GM18511 (cell line): ENCODE measurements at regions not wholly inside any gene's neighbourhood (a gene's known extent, or its start where the extent isn't known, plus 50 kb on each side); places are given as distances from the start of the nearest gene placed in this dataset.
"Not testable (repeated sequence)": the region's sequence is repeated elsewhere in the genome, so short reads cannot be mapped to it uniquely, and the experiment has no call there.

ENCODE experiments used
- ATAC-seq: cut with Tn5 transposase; IDR thresholded peaks from one replicate; pipeline ENCODE4 v1.9.1; 2021; ENCODE audit warnings: mild to moderate bottlenecking, moderate library complexity; ENCODE audit not compliant: unreplicated experiment

DNA sequence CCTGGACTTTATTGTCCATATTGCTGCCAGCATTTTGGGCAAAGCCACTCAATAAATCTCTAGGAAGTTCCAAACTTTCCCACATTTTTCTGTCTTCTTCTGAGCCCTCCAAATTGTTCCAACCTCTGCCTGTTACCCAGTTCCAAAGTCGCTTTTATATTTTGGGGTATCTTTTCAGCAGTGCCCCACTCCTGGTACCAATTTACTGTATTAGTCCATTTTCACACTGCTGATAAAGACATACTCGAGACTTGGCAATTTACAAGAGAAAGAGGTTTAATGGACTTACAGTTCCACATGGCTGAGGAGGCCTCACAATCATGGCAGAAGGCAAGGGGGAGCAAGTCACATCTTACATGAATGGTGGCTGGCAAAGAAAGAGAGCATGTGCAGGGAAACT lies 53.4 kb downstream of the AHSP start:
- not testable (repeated sequence) for ATAC-seq

DNA sequence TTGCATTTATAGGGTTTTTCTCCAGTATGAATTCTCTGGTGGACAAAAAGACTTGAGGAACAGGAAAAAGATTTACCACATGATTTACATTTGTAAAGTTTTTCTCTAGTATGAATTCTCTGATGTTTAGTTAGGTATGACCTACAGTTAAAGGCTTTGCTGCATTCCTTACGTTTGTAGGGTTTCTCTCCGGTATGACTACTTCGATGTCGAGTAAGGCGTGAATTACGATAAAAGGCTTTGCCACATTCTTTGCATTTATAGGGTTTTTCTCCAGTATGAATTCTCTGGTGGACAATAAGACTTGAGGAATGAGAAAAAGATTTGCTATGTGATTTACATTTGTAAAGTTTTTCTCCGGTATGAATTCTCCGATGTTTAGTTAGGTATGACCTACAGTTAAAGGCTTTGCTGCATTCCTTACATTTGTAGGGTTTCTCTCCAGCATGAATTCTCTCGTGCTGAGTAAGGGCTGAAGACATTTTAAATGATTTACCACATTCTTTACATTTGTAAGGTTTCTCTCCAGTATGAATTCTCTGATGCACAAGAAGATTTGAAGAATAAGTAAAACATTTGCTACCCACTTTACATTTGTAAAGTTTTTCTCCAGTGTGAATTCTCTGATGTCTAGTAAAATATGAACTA lies 74.2 kb downstream of the AHSP start:
- ATAC-seq = not testable (repeated sequence)

DNA sequence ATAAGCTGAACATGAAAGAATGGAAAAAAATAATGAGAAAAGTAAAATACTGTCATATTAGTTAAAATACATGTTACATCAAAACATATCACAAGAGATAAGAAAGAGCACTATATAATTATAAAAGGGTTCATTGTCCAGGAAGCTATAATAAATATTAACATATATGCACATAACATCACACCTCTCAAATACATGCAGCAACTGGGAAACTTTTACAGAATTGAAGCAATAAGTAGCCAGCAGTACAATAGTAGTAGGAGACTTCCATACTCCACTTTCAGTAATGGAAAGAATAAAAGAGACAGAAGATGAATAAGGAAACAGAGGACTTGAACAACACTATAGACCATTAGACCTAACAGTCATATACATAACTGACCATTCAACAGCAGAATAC lies 90.4 kb downstream of the AHSP start:
- ATAC-seq = no peak

DNA sequence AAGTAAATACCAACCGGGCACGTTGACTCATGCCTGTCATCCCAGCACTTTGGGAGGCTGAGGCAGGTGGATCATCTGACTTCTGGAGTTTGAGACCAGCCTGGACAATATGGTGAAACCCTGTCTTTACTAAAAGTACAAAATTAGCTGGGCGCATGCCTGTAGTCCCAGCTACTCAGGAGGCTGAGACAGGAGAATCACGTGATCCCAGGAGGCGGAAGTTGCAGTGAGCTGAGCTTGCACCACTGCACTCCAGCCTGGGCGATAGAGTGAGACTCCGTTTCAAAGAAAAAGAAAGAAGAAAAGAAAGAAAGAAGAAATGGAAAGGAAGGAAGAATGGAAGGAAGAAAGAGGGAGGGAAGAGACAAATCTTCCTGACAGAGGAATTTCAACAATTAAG lies 108.7 kb downstream of the AHSP start:
- no peak for ATAC-seq

DNA sequence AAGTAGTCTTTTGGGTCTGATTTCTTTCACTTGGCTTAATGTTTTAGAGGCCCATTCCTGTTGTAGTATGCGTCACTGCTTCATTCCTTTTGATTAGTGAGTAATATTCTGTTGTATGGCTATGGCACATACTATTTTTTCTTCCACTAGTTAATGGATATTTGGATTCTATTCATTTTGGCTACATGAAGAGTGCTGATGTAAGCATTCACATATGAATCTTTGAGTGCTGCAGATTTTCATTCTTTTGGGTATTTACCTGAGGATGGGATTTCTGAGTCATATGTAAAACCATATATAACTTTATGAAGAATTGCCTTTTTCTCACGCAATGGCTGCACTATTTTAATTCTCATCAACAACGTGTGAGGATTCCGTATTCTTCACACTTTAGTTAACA lies 113.6 kb downstream of the AHSP start:
- ATAC-seq = no peak

DNA sequence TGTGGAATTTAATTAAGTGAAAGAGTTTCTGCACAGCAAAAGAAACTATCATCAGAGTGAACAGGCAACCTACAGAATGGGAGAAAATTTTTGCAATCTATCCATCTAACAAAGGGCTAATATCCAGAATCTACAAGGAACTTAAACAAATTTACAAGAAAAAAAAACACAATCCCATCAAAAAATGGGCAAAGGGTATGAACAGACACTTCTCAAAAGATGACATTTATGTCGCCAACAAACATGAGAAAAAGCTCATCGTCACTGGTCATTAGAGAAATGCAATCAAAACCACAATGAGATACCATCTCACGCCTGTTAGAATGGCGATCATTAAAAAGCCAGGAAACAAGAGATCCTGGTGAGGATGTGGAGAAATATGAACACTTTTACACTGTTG lies 128.0 kb downstream of the AHSP start:
- not testable (repeated sequence) for ATAC-seq

DNA sequence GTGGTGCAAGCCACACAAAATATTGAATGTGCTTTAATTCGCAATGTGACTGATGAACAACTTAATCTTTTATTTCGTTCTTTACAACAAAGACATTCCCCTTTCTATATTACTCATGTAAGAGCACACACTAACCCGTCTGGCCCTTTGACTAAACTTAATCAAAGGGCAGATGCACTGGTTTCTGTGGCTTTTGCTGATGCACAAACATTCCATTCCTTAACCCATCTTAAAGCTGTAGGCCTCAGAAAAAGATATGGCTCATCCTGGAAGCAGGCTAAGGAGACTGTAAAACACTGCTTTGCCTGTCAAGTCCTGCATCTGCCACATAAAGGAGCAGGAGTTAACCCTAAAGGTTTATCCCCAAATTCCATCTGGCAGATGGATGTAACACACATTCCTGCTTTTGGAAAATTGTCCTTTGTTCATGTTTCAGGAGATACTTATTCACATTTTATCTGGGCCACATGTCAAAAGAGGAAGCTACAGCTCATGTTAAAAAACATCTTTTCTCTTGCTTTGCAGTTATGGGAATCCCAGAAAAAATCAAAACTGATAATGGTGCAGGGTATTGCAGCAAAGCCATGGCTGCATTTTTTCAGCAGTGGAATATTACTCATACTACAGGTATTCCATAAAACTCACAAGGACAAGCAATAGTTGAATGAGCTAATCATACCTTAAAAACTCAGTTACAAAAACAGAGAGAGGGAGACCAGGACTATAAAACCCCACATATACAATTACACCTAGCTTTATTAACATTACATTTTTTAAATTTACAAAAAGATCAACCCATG lies 137.2 kb downstream of the AHSP start:
- ATAC-seq = no peak

DNA sequence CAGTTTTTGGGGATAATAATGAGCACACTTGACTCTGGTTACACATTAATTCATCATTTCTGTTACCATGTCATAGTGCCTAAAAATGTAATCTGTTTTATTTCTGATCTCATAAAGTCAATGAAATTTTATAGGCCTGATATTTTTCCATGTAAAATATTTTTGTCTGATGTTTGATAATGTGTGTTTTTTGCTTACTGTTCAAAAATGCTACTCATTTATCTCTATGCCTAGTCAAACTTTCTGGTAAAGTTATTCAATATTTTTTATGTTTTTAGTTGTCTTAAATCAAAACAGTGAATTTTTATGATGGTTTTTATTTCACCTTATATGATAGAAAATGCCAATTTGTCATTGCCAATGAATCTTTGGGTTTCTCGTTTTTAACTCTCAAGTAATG lies 147.0 kb downstream of the AHSP start:
- no peak for ATAC-seq

DNA sequence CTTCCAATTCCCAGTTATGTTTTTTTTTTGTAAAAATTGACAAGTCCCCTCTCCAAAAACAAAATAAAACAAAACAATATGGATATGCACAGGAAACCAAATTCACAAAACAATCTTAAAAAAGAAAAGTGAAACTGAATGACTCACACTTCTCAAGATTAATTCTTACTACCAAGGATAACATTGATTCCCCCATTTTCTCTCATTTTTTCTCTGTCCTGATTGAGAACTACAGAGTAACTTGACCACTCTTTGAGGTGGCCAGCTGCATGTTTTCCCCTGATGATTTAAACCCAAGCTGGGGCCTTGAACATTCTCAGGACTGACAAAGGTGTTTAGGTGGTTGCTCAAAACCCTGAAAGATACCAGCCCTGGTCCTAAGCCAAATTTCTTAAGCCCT lies 149.0 kb downstream of the AHSP start:
- ATAC-seq = no peak

DNA sequence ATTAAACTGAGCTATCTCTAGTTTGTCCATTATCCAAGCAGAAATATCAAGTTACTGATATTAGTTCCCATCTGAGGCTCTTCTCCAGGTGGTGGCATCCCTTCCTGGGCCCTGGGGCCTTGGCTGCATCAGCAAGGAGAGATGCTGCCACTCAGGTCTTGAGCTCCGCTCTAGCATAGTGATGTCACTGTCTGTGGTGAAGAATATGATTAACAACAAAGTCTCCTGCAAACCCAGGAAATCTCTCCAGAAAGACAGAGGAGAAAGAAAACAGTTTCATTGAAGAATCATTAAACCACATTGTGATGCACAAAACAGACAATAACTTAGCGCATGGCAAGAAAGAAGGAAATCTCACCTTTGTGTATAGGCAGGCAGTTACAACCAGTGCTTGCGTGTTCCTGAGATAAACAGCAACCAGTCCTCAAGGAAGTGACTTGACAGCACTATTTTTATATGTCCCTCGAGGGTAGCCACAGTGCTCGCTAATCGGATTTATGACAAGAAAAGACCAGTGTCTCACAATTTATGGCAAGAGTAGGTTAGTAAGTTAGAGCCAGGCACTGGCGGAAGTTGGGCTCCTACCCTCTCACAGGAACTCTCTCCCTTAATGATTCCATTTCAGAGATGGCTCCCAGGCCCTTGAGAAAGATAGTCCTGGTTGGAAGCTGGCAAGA lies 151.1 kb downstream of the AHSP start:
- no peak for ATAC-seq

DNA sequence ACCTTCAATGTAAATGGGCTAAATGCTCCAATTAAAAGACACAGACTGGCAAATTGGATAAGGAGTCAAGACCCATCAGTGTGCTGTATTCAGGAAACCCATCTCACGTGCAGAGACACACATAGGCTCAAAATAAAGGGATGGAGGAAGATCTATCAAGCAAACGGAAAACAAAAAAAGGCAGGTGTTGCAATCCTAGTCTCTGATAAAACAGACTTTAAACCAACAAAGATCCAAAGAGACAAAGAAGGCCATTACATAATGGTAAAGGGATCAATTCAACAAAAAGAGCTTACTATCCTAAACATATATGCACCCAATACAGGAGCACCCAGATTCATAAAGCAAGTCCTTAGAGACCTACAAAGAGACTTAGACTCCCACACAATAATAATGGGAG lies 161.6 kb downstream of the AHSP start:
- ATAC-seq = not testable (repeated sequence)

DNA sequence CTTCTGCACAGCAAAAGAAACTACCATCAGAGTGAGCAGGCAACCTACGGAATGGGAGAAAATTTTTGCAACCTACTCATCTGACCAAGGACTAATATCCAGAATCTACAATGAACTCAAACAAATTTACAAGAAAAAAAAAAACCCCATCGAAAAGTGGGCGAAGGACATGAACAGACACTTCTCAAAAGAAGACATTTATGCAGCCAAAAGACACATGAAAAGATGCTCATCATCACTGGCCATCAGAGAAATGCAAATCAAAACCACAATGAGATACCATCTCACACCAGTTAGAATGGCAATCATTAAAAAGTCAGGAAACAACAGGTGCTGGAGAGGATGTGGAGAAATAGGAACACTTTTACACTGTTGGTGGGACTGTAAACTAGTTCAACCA lies 164.6 kb downstream of the AHSP start:
- not testable (repeated sequence) for ATAC-seq

DNA sequence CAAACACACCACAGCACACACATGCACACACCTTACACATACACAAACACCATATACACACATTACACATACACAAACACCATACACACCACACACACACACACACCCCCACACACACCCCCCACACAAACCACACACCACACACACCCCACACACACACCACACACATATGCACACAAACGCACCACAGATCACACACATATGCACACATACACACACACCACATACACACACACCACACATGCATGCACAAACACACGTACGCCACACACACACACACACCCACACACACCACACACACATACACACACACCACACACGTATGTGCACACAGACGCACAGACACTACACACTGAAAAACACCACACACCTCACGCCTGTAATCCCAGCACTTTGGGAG lies 166.0 kb downstream of the AHSP start:
- ATAC-seq = no peak

DNA sequence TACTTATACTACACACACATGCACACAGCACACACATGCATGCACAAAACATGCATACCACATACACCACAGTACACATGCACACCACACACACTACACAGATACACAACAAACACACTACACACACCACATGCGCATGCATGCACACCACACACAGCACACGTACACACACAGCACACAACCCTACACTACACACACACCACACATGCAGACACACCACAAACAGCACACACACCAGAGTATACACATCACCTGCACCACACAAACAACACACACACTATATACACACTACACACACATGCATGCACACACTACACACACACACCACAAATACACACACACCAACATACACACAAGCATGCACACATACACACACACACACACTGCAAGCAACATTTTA lies 166.8 kb downstream of the AHSP start:
- ATAC-seq = no peak

DNA sequence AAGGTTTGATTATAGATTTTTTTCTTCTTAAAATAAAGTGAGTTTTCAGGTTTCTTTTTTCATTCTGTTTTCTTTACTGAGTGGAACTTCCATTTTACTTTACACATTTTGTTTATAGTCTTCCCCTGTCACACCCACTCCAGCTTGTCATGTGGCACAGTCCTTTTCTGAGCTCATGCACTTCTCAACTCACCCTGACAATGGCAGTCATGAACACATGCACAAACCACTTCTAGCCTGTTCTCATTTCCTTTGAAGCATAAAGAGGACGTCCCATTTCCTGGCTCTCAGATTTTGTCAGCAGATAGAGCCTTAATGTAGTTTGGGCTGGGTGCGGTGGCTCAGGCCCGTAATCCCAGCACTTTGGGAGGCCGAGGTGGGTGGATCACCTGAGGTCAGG lies 168.0 kb downstream of the AHSP start:
- no peak for ATAC-seq

DNA sequence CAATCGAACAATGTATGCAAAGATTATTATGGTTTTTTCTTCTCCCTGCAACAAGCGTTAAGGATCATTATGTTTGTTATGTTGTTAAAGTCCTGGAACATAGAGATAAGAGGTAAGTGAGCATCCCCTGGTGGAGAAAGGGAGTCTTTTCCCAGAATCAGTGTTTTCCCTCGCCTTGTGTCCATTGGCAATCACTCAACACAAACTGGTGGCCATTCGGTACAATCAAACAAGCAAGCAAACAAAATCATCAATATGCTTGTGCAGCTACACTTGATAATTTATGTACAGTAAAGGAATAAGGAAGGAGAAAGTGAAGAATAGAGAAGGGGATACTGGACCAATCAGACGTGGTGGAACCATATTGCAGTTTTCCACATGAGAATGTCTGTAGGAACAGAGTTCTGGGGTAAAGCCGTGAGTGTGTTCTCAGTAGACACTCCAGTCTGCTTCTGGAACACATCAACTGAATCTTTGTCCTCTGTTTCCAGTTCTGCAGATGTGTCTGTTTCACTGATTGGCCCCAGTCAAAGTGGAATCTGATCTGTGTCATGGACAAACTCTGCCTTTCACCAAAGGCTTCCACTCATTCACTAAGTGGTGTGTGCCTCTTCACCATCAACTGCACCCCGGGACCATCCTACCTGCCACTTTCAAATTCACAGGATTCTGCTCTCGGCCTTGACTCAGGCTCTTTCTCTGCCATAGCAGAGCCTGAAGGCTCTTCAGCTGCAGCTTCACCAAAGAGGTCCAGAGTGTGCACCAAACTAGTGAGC lies 169.5 kb downstream of the AHSP start:
- ATAC-seq = no peak

DNA sequence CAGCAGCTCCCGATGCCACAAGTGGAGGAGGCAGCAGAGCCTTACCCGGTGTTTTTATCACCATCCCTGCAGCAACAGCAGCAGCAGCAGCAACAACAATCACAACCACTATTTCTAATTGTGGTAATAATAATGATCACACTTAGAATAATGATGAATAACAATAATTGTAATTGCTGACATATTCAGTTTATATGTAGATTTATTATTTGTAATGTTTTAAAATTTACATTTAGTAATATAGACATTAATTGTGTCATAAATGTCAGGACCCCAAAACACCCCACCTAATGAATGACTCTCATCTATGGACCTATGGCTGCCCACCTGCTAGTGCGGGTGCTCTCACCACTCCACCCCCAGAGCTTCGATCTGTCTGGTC lies 170.0 kb downstream of the AHSP start:
- no peak for ATAC-seq

DNA sequence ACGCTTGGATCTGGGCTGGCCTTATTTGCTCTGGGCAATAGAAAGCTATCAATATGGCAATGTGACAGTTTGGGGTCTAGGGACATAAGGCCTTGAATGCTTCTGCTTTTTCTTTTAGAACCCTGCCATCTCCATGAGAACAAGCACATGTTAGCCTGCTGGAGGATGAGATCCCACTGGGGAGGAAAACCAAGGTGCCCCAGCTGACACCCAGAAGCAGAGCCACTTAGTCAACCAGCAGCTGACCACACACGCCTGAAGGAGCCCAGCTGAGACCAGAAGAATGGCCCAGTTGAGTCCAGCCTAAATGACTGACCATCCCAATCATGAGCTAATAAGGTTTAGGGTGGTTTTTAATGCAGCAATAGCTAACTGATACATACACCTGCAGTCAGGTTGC lies 171.2 kb downstream of the AHSP start:
- ATAC-seq = no peak

DNA sequence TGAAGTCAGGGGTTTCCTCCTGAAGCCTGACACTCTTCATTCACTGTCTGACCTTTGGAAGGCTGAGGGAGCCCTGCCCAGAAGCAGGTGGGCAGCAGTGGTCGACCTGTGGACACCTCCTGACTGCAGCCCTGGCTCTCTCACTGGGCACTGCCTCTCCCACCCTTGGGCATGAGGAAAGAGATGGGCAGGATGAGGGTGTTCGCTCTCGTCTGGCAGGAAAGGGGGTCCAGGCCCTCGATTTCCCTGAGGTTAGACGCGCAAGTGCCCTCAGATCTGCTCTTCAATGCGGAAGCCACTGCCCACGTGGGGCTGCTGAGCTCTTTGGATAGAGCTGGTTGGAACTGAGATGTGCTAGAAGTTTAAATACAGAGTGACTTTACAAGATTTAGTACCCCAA lies 171.9 kb downstream of the AHSP start:
- no peak for ATAC-seq

DNA sequence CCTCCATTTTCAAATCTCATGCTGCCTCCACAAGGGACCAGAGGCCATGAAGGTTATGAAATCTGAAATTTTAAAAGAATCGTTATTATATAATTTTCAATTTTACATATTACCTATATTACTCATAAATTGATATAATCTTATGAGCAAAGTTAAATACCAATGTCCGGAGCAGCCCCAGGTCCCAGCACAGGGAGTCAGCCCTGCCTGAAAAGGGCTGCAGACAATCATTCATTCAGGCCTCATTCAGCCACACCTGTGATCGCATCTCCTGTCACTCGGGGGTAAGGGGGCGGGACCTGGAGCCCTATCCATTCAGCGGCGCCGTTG lies 172.5 kb downstream of the AHSP start:
- no peak for ATAC-seq

DNA sequence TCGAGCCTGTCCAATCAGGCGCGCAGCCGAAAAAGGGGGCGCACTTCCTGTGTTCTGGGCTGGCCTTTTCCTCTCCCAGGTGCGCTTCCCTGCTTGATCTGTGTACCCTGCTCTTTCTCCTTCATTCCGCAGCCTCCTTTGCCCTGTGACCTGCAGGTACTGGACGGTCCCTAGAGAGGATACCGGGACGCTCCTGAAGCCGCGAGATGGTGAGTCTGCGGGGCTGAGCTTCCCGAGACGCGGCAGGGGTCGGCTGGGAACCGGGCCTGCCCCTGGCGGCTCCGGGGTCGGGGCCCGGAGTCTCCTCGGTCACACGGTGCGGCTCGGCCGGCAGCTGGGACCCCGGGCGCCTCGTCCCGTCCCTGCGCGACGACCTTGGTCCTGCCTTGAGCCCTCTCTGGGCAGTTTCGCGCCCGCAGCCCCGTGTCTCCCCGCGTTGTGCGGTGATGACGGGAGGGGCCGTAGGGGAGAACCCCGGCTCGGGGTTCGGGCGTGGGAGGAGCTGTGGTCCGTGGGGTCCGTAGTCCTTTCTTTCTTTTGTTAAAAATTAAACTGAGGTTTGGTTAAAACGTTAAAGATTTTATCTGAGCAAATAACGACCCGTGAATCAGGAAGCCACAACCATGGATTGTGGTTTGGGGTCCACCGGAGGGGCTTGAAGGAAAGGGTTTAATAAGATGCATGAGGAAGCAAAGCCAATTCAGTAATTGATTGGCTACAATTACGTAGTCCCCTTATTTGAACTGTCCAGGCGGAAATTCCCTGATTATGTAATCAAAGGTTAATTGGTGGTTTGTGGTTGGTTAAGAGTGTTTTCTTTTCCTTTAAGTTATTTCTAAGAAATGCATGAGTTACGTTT lies 172.8 kb upstream of the ZNF267 start:
- peak; percentile 88 for ATAC-seq
